ENCODE measurements at regions not wholly inside any gene's neighbourhood (a gene's known extent, or its start where the extent isn't known, plus 50 kb on each side); places are given as distances from the start of the nearest gene placed in this dataset.

DNA sequence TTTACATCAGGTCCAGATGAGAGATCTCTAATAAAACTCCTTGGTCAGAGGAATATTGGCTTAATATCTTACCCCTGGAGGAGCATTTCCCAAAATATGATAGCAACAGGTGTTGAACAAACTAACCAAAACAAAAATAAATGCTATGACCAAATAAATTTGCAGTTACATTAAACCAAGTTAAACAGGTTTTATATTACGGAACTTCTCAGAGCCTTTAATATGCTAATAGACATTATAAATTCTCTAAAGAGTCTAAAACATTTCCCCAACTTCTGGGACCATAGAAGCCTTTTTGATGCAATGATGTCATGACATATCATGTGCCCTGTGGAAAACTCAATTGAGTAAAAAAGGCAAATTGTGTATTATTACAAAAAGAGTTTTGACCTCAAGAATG lies 90.9 kb upstream of the ARMC2 start:
- Histone ChIP-seq H3K4me3 (no peak overlapping the region), H3K9me3 (no peaks in the 10 kb centered on the region), H3K27ac (no peak overlapping the region), H3K36me3 (no peaks in the 10 kb centered on the region), H3K4me1 (peaks cover 15 to 24% of the 10 kb centered on the region in 2 donors), H3K27me3 (no peaks in the 10 kb centered on the region)
- DNase-seq, result no peak
- no peak for TF ChIP-seq POLR2A (IDR thresholded peaks at IDR 0.05)
- TF ChIP-seq, protein P1, sequence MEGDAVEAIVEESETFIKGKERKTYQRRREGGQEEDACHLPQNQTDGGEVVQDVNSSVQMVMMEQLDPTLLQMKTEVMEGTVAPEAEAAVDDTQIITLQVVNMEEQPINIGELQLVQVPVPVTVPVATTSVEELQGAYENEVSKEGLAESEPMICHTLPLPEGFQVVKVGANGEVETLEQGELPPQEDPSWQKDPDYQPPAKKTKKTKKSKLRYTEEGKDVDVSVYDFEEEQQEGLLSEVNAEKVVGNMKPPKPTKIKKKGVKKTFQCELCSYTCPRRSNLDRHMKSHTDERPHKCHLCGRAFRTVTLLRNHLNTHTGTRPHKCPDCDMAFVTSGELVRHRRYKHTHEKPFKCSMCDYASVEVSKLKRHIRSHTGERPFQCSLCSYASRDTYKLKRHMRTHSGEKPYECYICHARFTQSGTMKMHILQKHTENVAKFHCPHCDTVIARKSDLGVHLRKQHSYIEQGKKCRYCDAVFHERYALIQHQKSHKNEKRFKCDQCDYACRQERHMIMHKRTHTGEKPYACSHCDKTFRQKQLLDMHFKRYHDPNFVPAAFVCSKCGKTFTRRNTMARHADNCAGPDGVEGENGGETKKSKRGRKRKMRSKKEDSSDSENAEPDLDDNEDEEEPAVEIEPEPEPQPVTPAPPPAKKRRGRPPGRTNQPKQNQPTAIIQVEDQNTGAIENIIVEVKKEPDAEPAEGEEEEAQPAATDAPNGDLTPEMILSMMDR (IDR thresholded peaks at IDR 0.05 in 4 of 5, conservative IDR thresholded peaks at IDR 0.05 in 1 of 5), result no peak
- in situ Hi-C loops (cut with MboI; ENCODE audit: low sequenced_read_pairs in 4 of 4), result no loop called here
- intact Hi-C loops (cut with DNase I; ENCODE audit: low total_unique reads), result loop anchor here (5.0 kb wide), 1 partner anchor 40 kb away; no protein-coding TSS in a partner anchor
- no peak for ATAC-seq

DNA sequence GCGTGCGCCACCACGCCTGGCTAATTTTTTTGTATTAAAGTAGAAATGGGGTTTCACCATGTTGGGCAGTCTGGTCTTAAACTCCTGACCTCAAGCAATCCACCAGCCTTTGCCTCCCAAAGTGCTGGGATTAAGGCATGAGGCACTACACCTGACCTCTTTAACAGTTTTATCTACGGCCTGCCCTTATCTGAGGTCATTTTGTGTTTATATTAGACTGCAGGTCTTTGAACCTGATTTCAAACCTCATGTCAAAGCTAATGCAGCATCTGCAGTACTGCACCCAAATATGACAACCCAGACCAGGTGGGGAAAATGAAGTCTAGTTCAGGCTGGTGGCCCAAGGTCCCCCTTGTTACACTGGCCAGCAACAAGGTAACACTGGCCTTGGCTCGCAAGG lies 89.3 kb upstream of the ARMC2 start:
- Histone ChIP-seq H3K36me3 (no peaks in the 10 kb centered on the region), H3K4me3 (no peak overlapping the region), H3K9me3 (no peaks in the 10 kb centered on the region), H3K4me1 (peaks cover 15 to 24% of the 10 kb centered on the region in 2 donors), H3K27me3 (no peaks in the 10 kb centered on the region), H3K27ac (no peak overlapping the region)
- no peak for TF ChIP-seq POLR2A (IDR thresholded peaks at IDR 0.05)
- TF ChIP-seq, protein P1 (IDR thresholded peaks at IDR 0.05 in 4 of 5, conservative IDR thresholded peaks at IDR 0.05 in 1 of 5), result no peak
- ATAC-seq (no peak), DNase-seq (no peak)
- intact Hi-C loops (cut with DNase I; ENCODE audit: low total_unique reads), result loop anchor here (5.0 kb wide), 1 partner anchor 42 kb away; no protein-coding TSS in a partner anchor
- in situ Hi-C loops (cut with MboI; ENCODE audit: low sequenced_read_pairs in 4 of 4), result no loop called here

DNA sequence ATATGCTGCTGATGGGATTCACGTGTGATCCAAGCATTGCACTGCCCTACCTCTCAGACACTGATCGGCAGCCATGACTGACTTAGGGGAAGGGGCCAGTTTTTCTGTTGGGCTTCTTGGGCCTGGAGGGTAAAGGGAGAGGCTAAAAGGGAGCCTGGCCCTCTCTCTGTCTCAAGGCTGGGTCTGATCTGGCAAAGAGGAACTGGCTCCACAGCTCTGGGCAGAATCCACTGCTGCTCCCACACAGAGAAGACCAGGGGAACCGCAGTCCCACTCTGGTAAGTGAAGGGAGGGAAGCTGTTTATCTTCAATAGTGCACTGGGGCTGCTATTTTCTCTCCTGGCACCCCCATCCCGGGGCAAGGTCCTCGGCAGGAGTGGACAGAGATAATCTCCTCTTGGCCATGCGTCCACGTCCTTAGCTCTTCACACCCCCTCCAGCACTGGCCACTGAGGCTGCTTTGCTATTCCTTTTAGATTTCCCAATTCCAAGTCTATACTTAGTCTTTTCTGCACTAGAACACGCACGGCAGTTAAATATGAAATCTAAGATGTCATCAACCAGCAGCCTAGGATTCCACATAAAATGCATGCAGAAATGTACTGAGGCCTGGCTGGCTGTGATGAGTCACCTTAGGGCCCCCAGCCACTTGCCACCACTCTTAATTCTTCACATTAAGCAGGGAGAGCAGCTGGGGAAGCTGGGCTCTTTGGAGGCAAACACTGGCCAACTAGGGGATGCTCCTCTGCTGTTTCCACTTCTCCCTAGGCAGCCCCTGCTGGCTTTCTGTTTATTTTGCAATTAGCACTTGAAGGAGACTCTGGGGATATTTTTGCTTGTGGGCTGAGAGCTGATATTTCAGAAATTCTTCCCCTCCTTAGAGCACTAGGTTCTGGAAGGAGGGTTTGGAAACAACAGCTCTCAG lies 87.8 kb upstream of the ARMC2 start:
- in situ Hi-C loops (cut with MboI; ENCODE audit: low sequenced_read_pairs in 4 of 4) (no loop called here), intact Hi-C loops (cut with DNase I; ENCODE audit: low total_unique reads) (no loop called here)
- Histone ChIP-seq H3K9me3 (no peaks in the 10 kb centered on the region), H3K4me3 (no peak overlapping the region), H3K27ac (peak overlapping the region in 2 of 4 donors; percentile 6 to 38), H3K36me3 (no peaks in the 10 kb centered on the region), H3K27me3 (no peaks in the 10 kb centered on the region), H3K4me1 (peaks cover 11 to 28% of the 10 kb centered on the region in 2 donors)
- ATAC-seq (peak; percentile 23 to 42), DNase-seq (no peak)
- TF ChIP-seq, protein P1 (IDR thresholded peaks at IDR 0.05 in 4 of 5, conservative IDR thresholded peaks at IDR 0.05 in 1 of 5), result no peak
- TF ChIP-seq POLR2A (IDR thresholded peaks at IDR 0.05), result no peak

DNA sequence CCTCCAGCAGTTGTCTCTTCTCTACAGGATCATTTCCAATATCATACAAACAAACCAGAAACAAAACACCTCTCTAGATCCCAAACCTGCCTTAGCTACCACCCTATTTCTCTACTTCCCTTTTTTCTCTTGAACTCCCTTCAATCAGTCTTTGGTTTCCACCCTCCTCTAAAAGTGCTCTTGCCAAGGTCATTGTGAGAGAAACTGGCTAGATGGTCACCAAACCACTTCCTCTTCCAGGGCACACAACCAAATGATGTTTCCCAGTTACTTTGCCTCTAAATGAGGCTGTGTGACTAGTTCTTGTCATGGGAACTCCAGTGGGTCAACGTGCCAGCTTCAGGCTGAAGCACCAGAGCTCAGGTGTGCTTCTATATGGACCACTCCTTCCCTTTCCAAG lies 85.8 kb upstream of the ARMC2 start:
- intact Hi-C loops (cut with DNase I; ENCODE audit: low total_unique reads) (no loop called here), in situ Hi-C loops (cut with MboI; ENCODE audit: low sequenced_read_pairs in 4 of 4) (no loop called here)
- Histone ChIP-seq H3K27ac (no peak overlapping the region), H3K4me3 (no peak overlapping the region), H3K27me3 (no peaks in the 10 kb centered on the region), H3K9me3 (no peaks in the 10 kb centered on the region), H3K4me1 (peaks cover 6 to 19% of the 10 kb centered on the region in 2 donors), H3K36me3 (no peaks in the 10 kb centered on the region)
- ATAC-seq, result no peak
- TF ChIP-seq, protein P1 (IDR thresholded peaks at IDR 0.05 in 4 of 5, conservative IDR thresholded peaks at IDR 0.05 in 1 of 5), result no peak
- TF ChIP-seq POLR2A (IDR thresholded peaks at IDR 0.05), result no peak
- no peak for DNase-seq
